Skeletal muscle tissue (tissue), 3 donors: ENCODE measurements at regions not wholly inside any gene's neighbourhood (a gene's known extent, or its start where the extent isn't known, plus 50 kb on each side); places are given as distances from the start of the nearest gene placed in this dataset.

Experiments used
- H3K27ac ChIP-seq: one replicate; pipeline ENCODE4 v1.7.0; 2013; ENCODE audit warnings: mild to moderate bottlenecking, low read depth, low read length, inconsistent platforms
- H3K27me3 ChIP-seq, 3 donors: one replicate each; pipeline ENCODE4 v1.7.0; 2013; ENCODE audit warnings: low read length in 3 of 3; ENCODE audit not compliant: control insufficient read depth in 3 of 3, insufficient read depth in 3 of 3
- H3K36me3 ChIP-seq, 3 donors: one replicate each; pipeline ENCODE4 v1.7.0; 2013; ENCODE audit warnings: low read length in 3 of 3; ENCODE audit not compliant: control insufficient read depth in 3 of 3, insufficient read depth in 3 of 3
- H3K4me1 ChIP-seq, 3 donors: one replicate each; pipeline ENCODE4 v1.7.0; 2013; ENCODE audit warnings: low read length in 3 of 3, mild to moderate bottlenecking in 3 of 3; ENCODE audit not compliant: control insufficient read depth in 3 of 3, insufficient read depth in 3 of 3
- H3K4me3 ChIP-seq, 3 donors: one replicate each; pipeline ENCODE4 v1.7.0; 2013; ENCODE audit warnings: low read length in 3 of 3
- H3K9ac ChIP-seq, 3 donors: one replicate each; pipeline ENCODE4 v1.7.0; 2013; ENCODE audit warnings: low read length in 3 of 3, mild to moderate bottlenecking in 3 of 3, moderate library complexity in 2 of 3, low read depth in 1 of 3
- H3K9me3 ChIP-seq, 3 donors: one replicate each; pipeline ENCODE4 v1.7.0; 2013; ENCODE audit warnings: low read length in 3 of 3; ENCODE audit not compliant: control insufficient read depth in 3 of 3
- donor health status: Osteomylitis.

DNA sequence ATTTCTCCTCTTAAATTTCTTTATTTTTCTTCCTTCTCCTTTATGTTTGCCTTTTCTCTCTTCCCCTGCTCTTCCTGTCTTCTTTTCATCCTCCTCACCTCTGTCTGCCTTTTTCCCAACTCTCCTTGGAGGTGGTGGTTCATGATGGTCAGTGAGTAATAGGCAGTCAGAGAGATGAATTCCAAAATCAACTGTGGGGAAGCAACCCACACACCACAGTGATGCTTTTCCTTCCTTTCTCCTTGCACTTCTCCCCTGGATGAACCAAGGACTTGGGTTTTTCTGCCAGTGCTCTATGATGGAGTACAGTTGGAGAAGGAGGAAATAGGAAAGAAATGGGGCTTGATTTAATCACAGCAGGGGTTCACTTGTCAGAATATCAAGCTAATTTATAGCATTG lies 153.8 kb downstream of the DCK start:
- Histone ChIP-seq H3K36me3 (no peaks in the 10 kb centered on the region), H3K27me3 (no peaks in the 10 kb centered on the region), H3K4me1 (no peaks in the 10 kb centered on the region), H3K9ac (no peak overlapping the region), H3K4me3 (no peak overlapping the region), H3K9me3 (no peaks in the 10 kb centered on the region), H3K27ac (no peak overlapping the region)

DNA sequence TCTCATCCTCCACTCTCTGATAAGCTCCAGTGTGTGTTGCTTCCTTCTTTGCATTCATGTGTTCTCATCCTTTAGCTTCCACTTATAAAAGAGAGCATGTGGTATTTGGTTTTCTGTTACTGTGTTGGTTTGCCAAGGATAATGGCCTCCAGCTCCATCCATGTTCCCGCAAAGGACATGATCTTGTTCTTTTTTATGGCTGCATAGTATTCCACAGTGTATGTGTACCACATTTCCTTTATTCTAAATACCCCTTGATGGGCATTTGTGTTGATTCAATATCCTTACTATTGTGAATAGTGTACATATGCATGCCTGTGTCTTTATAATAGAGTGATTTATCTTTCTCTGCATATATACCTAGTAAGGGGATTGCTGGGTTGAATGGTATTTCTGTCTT lies 155.1 kb downstream of the DCK start:
- Histone ChIP-seq H3K4me3 (no peak overlapping the region), H3K9me3 (no peaks in the 10 kb centered on the region), H3K27me3 (no peaks in the 10 kb centered on the region), H3K27ac (no peak overlapping the region), H3K36me3 (no peaks in the 10 kb centered on the region), H3K4me1 (no peaks in the 10 kb centered on the region), H3K9ac (no peak overlapping the region)

DNA sequence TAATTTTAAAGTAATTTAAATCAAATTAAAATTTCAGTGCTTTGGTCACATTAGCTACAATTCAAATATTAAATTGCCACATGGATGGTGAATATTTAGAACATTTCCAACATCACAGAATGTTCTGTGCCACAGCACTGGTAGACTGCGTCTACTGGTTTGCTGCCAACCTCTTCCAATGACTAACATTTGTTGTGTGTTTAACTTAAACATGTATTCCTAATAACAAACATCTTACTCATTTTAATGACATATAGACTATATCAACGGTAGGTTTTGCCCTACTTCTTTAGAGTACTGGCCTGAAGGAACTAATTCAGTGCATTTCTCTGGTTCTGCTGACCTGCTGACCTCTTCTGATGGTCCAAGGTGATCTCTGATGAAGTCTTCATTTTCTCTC lies 157.6 kb downstream of the DCK start:
- H3K9ac ChIP-seq: no peak overlapping the region
- H3K27ac ChIP-seq: no peak overlapping the region
- no peaks in the 10 kb centered on the region for H3K4me1 ChIP-seq
- no peaks in the 10 kb centered on the region for H3K9me3 ChIP-seq
- no peaks in the 10 kb centered on the region for H3K27me3 ChIP-seq
- H3K36me3 ChIP-seq: no peaks in the 10 kb centered on the region
- H3K4me3 ChIP-seq: no peak overlapping the region

DNA sequence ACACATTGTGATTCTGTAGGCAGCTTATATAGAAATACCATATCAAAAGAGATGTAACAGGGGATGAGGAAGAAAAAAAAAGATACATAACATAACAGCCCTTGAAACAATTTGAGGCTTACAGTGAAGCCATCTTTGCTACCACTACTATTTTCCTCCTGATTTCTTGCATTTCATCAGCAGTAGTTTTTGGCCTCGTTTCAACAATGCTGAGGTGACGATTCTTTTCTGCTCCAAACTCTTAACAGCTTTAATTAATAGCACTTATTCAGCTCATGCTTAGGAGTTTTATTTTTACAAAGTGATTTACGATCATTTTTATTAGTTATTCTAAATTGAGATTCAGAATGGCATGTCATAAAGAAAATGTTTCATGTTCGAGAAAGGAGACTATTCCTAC lies 163.2 kb downstream of the DCK start:
- H3K27ac ChIP-seq: no peak overlapping the region
- H3K9me3 ChIP-seq: no peaks in the 10 kb centered on the region
- no peaks in the 10 kb centered on the region for H3K4me1 ChIP-seq
- no peak overlapping the region for H3K9ac ChIP-seq
- no peaks in the 10 kb centered on the region for H3K36me3 ChIP-seq
- H3K4me3 ChIP-seq: no peak overlapping the region
- no peaks in the 10 kb centered on the region for H3K27me3 ChIP-seq

DNA sequence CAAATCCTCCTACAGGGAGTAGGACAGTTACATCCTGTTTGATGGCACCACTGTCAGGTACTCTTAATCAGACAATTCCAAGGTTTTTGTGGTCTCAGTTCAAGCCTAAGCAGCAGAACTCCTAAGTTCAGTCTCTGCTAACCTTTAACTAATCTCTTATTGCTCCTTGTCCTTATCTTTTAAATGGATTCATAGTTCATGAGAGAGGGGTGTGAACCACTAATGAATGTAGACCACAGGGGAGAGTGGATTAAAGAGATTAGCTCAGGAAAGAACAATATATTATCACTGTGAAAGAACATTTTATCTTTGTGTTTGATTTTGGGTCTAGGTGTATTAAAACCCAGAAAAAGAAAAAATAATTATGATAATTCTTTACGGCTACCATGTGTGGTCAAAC lies 168.9 kb downstream of the DCK start:
- Histone ChIP-seq H3K4me1 (no peaks in the 10 kb centered on the region), H3K9me3 (no peaks in the 10 kb centered on the region), H3K4me3 (no peak overlapping the region), H3K9ac (no peak overlapping the region), H3K36me3 (no peaks in the 10 kb centered on the region), H3K27me3 (no peaks in the 10 kb centered on the region), H3K27ac (no peak overlapping the region)

DNA sequence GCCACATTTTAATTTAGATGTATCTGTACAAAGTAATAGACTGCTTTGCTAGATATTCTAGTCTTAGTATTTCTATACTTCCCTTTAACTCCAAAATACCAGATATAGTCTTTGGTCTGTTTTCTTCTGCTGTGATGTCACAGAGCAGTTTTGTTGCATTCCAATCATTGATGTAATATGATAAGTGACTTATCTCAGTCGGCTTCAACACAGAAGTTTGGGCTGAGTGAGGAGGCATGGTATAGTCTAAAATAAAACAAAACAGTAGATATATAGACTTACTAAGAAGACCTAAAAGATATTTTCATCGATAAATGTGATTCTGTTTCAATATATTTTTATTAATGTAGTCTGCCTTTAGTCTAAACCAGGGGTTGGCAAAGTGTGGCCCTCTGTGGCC lies 169.9 kb downstream of the DCK start:
- Histone ChIP-seq H3K27ac (no peak overlapping the region), H3K36me3 (no peaks in the 10 kb centered on the region), H3K9ac (no peak overlapping the region), H3K9me3 (no peaks in the 10 kb centered on the region), H3K4me1 (no peaks in the 10 kb centered on the region), H3K27me3 (no peaks in the 10 kb centered on the region), H3K4me3 (no peak overlapping the region)

DNA sequence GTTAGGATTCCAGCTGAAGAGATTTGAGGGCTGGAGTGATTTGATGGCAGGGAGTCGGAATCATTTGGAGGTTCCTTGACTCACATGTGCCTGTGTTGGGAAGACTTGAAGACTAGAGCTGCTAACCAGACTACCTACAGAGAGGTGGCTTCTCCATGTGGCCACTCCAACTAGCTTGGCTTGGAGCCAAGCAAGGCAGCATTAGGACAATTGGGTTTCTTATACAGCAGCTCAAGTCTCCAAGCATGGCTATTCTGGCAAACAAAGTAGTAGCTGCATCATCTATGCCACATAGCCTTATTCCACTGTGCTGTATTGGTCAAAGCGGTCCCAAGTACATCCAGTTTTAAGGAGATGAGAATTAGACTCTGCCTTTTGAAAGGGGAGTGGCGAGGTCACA lies 171.7 kb upstream of the SLC4A4 start:
- H3K4me1 ChIP-seq: no peaks in the 10 kb centered on the region

DNA sequence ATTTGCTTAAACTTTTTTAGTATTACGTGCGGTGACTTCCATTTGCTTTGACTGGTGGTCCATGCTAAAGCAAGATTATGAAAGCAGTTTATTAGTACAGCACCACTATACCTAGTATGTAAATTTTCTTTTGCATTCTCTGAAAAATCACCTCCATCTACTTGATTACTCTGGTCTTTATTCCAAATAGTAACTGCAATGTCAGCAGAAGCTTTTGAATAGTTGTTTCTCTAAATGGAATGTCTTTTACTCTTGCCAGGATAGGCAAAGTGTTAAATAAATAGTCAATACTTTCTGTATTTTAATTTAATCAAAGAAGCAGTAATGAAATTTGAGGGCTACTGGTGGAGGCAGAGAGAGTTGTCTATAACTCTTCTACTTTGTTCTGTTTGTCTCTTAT lies 167.2 kb upstream of the SLC4A4 start:
- Histone ChIP-seq H3K9ac (no peak overlapping the region), H3K27me3 (no peaks in the 10 kb centered on the region), H3K9me3 (no peaks in the 10 kb centered on the region), H3K36me3 (no peaks in the 10 kb centered on the region), H3K4me1 (no peaks in the 10 kb centered on the region), H3K27ac (no peak overlapping the region), H3K4me3 (no peak overlapping the region)

More for the DNA sequence above, 171.7 kb upstream of the SLC4A4 start:
- Histone ChIP-seq H3K36me3 (no peaks in the 10 kb centered on the region), H3K27ac (no peak overlapping the region), H3K4me3 (no peak overlapping the region), H3K9ac (no peak overlapping the region), H3K9me3 (no peaks in the 10 kb centered on the region), H3K27me3 (no peaks in the 10 kb centered on the region)

DNA sequence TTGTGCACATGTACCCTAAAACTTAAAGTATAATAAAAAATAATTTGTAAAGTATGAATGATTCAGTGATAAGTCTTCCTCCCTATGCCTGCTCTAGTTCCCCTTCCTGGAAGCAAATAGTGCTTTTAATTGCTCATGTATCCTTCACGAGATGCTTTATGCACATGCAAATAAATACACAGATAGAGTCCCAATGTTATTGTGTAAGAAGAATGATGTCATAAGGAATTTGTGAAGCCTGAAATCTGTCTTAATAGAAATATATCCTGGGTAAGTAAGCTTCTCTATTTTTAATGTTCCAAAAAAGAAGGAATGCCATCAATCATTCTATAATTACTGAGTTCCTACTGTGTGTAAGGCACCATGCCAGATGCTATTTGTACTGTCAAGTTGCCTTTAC lies 157.5 kb upstream of the SLC4A4 start:
- Histone ChIP-seq H3K9ac (no peak overlapping the region), H3K4me1 (peaks cover 0 to 5% (median 0%) of the 10 kb centered on the region in 3 donors), H3K9me3 (no peaks in the 10 kb centered on the region), H3K4me3 (no peak overlapping the region), H3K36me3 (no peaks in the 10 kb centered on the region), H3K27ac (no peak overlapping the region), H3K27me3 (no peaks in the 10 kb centered on the region)

DNA sequence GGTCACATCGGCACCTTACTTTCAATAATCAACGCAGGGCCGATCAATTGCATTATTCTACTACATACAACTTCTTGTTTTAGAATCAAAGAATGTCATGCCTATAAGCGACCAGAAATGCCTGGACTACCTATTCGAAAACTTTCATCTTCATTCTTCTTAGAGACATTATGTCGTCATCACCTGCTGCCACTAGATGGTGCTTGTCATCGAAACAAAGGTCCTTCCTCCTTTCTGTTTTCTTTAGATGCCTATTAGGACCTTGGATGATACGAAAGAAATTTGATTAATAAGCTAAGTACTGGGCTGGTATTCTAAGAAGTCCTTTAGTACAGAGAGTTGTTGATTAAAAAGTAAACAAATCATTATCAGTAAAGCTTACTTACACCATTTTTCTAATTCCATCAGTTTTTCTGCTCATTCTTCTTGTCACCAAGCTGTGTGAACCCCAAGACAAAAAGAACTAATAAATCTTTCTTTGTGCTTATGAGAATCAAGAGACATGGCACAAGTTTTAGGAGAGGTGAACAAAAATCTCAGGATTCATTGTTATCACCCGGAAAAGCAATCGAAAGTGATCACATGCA lies 154.5 kb upstream of the SLC4A4 start:
- no peaks in the 10 kb centered on the region for H3K36me3 ChIP-seq
- H3K27me3 ChIP-seq: no peaks in the 10 kb centered on the region
- H3K27ac ChIP-seq: no peak overlapping the region
- H3K9ac ChIP-seq: no peak overlapping the region
- H3K9me3 ChIP-seq: no peaks in the 10 kb centered on the region
- H3K4me1 ChIP-seq: peaks cover 9 to 16% (median 10%) of the 10 kb centered on the region in 3 donors
- H3K4me3 ChIP-seq: no peak overlapping the region

DNA sequence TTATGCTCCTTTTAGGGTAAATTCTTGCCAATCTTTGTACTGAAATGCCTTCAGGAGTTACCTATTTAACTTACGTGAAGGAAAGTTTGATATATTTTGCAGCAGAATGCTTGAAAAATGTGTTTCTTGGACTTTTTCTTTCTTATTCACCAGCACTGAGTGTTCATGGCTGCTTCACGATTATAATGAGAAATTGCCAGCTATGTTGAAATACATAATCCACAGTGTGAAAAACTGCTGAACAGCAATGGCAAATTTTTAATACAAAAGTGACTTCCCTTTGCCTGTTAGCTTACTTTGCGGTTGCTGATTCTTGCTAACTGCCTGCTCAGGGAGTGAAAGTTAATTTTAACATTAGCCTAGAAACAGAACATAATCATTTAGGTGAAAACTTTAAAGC lies 153.8 kb upstream of the SLC4A4 start:
- Histone ChIP-seq H3K36me3 (no peaks in the 10 kb centered on the region), H3K27ac (no peak overlapping the region), H3K4me3 (no peak overlapping the region), H3K27me3 (no peaks in the 10 kb centered on the region), H3K4me1 (peaks cover 9 to 16% (median 10%) of the 10 kb centered on the region in 3 donors), H3K9ac (no peak overlapping the region), H3K9me3 (no peaks in the 10 kb centered on the region)
